HG03103 (cell line): ENCODE measurements at regions not wholly inside any gene's neighbourhood (a gene's known extent, or its start where the extent isn't known, plus 50 kb on each side); places are given as distances from the start of the nearest gene placed in this dataset.

Source experiments
- ATAC-seq: cut with Tn5 transposase; IDR thresholded peaks from one replicate; pipeline ENCODE4 v1.9.1; 2021; ENCODE audit warnings: low read depth; ENCODE audit not compliant: unreplicated experiment

GRCh38 chr12:3999904-4000303 is 126.7 kb upstream of the PARP11 start:
- ATAC-seq = no peak

GRCh38 chr12:3998968-3999792 is 126.0 kb upstream of the PARP11 start:
- ATAC-seq = no peak

DNA sequence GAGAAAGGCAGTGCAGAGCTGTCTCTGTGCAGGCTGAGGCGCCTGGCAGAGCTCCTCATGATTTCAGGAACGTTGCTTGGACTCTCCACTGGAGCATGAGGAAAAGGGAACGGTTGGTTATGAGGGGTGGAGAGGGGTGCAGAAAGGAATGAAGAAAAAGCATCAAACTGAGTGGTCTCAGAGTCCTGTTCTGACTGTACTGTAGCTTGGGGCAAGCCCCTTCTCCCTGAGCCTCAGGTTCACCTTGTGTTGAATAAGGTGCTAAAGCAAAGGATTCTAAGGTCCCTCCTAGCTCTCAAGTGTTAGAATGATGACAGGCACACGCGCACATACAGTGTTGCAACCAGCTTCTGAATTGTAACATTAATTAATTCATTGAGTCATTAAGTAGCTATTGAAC is 125.2 kb upstream of the PARP11 start:
- no peak for ATAC-seq

- ATAC-seq = no peak
Observed at GRCh38 chr12:3996322-3996721, 123.1 kb upstream of the PARP11 start.

- no peak for ATAC-seq
Observed at GRCh38 chr12:3995306-3995705, 122.1 kb upstream of the PARP11 start.

GRCh38 chr12:3994500-3994899 is 121.3 kb upstream of the PARP11 start:
- ATAC-seq = no peak

DNA sequence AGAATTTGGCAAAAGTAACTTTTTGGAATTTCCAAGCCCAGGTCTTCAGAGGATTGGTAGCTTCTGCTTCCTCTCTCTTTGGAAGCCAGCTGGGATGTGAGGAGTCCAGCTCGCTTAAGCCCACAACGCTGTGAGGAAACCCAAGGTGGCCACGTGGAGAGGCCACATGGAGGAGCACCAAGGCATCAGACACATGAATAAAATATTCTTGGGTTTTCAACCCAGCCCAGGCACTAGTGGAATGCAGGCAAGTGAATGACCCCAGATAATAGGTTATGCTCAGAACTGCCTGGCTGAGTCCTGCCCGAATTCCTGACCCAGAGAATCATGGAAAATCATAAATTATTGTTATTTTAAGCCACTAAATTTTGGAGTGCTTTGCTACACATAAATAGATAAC is 119.7 kb upstream of the PARP11 start:
- ATAC-seq = no peak

- no peak for ATAC-seq
Observed at GRCh38 chr12:3991798-3992580, 118.8 kb upstream of the PARP11 start.

GRCh38 chr12:3990501-3991280 is 117.5 kb upstream of the PARP11 start:
- no peak for ATAC-seq

DNA sequence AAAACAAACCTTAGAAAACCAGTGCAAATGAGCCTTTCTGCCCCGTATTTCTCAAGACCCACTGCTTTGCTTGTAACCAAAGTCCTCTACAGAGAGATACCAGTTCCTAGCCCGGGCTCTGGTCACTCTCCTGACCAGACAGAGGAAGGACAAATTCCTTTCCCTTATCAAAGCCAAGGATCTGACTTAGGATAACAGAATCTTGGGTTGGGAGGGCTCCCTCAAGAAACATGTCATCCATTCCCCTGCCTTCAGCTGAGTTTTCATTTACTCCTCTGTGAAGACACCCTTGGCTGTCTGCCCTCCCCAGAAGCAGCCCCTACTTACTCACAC is 116.0 kb upstream of the PARP11 start:
- no peak for ATAC-seq

- no peak for ATAC-seq
Observed at GRCh38 chr12:3988519-3989217, 115.5 kb upstream of the PARP11 start.

DNA sequence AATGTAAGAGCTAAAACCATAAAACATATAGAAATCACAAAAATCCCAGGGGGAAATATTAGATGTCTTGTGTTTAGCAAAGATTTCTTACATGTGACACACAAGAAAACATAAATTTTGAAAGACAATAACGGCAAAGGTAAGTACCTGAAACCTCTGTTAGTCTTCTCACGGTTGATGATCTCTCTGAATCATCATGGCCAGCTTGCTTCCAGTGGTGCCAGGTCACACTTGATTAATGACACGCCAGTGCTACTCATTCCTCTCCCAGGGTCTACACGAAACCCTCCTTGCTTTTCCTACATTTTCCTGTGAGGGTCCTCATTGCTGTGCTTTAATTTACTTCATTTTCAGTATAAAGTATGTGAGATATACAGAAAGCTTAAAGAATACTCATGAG is 114.4 kb upstream of the PARP11 start:
- no peak for ATAC-seq

DNA sequence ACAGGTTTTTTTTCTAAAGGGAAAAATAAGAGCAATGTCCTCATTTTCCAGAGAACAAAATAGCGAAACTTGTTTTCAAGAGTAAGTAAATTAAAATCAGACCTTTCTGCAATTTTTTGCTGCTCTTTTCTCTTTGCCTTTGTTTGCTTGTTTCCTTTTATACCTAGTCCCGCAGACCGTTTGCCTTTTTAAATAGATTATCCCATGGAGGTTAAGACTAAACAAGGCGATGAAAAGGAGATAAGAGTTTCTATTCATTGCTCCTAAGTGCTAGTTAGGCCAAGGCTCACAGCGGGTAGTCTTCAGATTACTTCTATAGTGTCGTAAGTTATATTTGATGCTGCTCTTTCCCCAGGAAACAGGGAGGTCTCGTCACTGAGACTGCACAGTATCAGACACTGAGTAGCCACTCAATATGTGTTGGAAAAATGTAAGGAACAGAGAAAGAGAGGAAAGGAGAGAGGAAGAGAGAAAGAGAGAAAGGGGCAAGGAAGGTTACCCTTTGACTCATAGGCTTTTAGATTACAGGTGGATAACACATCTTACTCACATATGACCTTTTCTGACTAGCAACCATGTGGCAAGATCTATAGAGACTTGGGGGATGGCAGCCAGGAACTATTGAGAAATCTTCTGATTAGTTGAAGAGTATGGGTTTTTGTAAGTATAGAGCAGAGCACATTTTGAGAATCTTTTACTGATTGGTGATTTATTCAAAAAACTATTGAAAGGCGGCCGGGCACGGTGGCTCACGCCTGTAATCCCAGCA is 107.5 kb upstream of the PARP11 start:
- no peak for ATAC-seq

DNA sequence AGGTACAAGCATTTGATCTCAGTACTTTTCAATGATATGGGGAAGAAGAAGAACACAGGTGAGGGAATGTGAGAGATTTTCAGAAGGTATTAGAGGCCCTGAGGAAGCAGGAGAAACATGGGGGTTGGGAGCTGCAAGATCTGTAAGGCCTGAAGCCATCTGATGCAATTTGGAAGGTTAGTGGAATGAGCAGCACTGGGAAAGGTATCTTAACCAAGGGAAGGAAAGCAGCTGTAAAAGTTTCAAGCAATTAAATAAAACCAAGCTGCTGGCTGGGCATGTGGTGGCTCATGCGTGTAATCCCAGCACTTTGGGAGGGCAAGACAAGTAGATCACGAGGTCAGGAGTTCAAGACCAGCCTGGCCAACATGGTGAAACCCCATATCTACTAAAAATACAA is 104.4 kb upstream of the PARP11 start:
- ATAC-seq = no peak

GRCh38 chr12:3976351-3976938 is 103.2 kb upstream of the PARP11 start:
- no peak for ATAC-seq

GRCh38 chr12:3975652-3976051 is 102.5 kb upstream of the PARP11 start:
- ATAC-seq = no peak

- ATAC-seq = no peak
Observed at GRCh38 chr12:3974883-3975282, 101.7 kb upstream of the PARP11 start.

DNA sequence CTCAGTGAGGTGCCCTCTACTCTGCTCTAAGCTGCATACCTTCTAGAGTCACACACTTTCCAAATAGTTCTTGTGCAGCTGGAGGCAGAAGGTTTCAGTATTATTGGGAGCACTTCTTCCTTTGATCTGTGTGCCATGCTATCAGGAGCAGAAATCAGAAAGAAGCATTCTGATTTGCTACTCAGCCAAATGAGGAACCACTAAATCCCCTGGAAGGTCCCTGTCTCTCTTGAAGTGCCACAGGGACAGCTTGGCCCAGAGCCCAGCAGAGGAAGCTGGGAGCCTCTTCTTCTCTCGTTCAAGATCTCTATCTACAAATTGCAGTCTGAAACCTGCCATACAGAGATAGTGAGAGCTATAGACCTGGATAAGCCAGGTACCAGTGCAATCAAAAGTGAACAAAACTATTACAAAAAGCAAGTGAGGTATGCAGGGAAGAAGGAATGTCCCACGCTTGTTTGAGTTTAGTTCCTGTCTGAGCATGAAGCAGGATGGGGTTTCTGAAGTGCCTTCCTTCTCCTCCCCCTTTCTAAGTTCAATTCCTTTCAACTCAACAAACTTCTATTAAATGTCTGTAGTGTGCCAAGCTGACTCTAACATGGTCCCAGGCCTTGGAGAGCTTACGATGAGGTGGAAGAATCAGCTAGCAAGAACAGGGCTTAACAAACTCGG is 100.9 kb upstream of the PARP11 start:
- ATAC-seq = no peak

GRCh38 chr12:3973269-3973884 is 100.2 kb upstream of the PARP11 start:
- no peak for ATAC-seq
